ENCODE measurements at regions not wholly inside any gene's neighbourhood (a gene's known extent, or its start where the extent isn't known, plus 50 kb on each side); places are given as distances from the start of the nearest gene placed in this dataset.

GRCh38 chr5:24855485-24855884 lies 210.7 kb upstream of the CDH10 start:
- TF ChIP-seq, protein P1, sequence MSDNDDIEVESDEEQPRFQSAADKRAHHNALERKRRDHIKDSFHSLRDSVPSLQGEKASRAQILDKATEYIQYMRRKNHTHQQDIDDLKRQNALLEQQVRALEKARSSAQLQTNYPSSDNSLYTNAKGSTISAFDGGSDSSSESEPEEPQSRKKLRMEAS (IDR thresholded peaks at IDR 0.05): no peak
- TF ChIP-seq POLR2A (IDR thresholded peaks at IDR 0.05; ENCODE audit: control extremely low read depth in 1 of 2, low read depth in 2 of 2, low read length in 2 of 2): no peak
- no peak for TF ChIP-seq TAF1 (IDR thresholded peaks at IDR 0.05; ENCODE audit: low read depth, low read length)
- TF ChIP-seq YY1 (IDR thresholded peaks at IDR 0.05; ENCODE audit: low read depth, low read length): no peak
- TF ChIP-seq, protein P2, sequence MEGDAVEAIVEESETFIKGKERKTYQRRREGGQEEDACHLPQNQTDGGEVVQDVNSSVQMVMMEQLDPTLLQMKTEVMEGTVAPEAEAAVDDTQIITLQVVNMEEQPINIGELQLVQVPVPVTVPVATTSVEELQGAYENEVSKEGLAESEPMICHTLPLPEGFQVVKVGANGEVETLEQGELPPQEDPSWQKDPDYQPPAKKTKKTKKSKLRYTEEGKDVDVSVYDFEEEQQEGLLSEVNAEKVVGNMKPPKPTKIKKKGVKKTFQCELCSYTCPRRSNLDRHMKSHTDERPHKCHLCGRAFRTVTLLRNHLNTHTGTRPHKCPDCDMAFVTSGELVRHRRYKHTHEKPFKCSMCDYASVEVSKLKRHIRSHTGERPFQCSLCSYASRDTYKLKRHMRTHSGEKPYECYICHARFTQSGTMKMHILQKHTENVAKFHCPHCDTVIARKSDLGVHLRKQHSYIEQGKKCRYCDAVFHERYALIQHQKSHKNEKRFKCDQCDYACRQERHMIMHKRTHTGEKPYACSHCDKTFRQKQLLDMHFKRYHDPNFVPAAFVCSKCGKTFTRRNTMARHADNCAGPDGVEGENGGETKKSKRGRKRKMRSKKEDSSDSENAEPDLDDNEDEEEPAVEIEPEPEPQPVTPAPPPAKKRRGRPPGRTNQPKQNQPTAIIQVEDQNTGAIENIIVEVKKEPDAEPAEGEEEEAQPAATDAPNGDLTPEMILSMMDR (IDR thresholded peaks at IDR 0.05; ENCODE audit: control extremely low read depth in 1 of 3, insufficient read depth in 1 of 3, low read depth in 1 of 3, low read length in 3 of 3): no peak
- TF ChIP-seq SP1 (IDR thresholded peaks at IDR 0.05; ENCODE audit: low read depth, low read length): no peak; the same call in 1 of the 2 replicates

Data from H1 (cell line).